ENCODE measurements at regions not wholly inside any gene's neighbourhood (a gene's known extent, or its start where the extent isn't known, plus 50 kb on each side); places are given as distances from the start of the nearest gene placed in this dataset.

- Histone ChIP-seq H3K27me3 (ENCODE audit: low read length) (no peaks in the 10 kb centered on the region), H3K9me2 (replicated peaks; ENCODE audit: low read length) (no peaks in the 10 kb centered on the region), H3K9me3 (ENCODE audit: low read length) (no peaks in the 10 kb centered on the region), H4K20me1 (ENCODE audit: low read length) (no peaks in the 10 kb centered on the region), H3K9ac (ENCODE audit: low read length) (no peak overlapping the region), H3K4me1 (ENCODE audit: insufficient read depth, low read length) (no peaks in the 10 kb centered on the region), H3F3A (ENCODE audit: low read length, unreplicated experiment) (no peaks in the 10 kb centered on the region), H3K79me2 (ENCODE audit: low read length) (no peaks in the 10 kb centered on the region), H3K36me3 (ENCODE audit: low read depth, low read length) (no peaks in the 10 kb centered on the region), H3K4me3 (ENCODE audit: low read length) (no peak overlapping the region), H3K4me2 (ENCODE audit: low read length) (no peak overlapping the region), H2AFZ (ENCODE audit: low read length) (no peak overlapping the region), H3K27ac (ENCODE audit: low read length) (no peak overlapping the region)
- CTCF ChIA-PET = no interaction called here
- intact Hi-C loops (cut with micrococcal nuclease) = no loop called here
- ATAC-seq = no peak
- no peak for TF ChIP-seq EZH2phosphoT487 (IDR thresholded peaks at IDR 0.05; ENCODE audit: borderline replicate concordance, low read length)
- no peak for TF ChIP-seq EZH2 (IDR thresholded peaks at IDR 0.05; ENCODE audit: low read length, unreplicated experiment)
- no peak for TF ChIP-seq CTCF (conservative IDR thresholded peaks at IDR 0.05; ENCODE audit: low read depth, low read length)
- POLR2A ChIA-PET (ENCODE audit: unreplicated experiment) = no interaction called here
- DNase-seq = no peak
- no TSS peak for BruUV-seq (replicated peaks)
Observed at GRCh38 chr4:44912980-44913379, 186.6 kb upstream of the GNPDA2 start.

- Histone ChIP-seq H3K4me2 (ENCODE audit: low read length) (no peak overlapping the region), H3K4me1 (ENCODE audit: insufficient read depth, low read length) (no peaks in the 10 kb centered on the region), H3K79me2 (ENCODE audit: low read length) (no peaks in the 10 kb centered on the region), H3K27me3 (ENCODE audit: low read length) (no peaks in the 10 kb centered on the region), H3K9me2 (replicated peaks; ENCODE audit: low read length) (no peaks in the 10 kb centered on the region), H4K20me1 (ENCODE audit: low read length) (no peaks in the 10 kb centered on the region), H3K36me3 (ENCODE audit: low read depth, low read length) (no peaks in the 10 kb centered on the region), H2AFZ (ENCODE audit: low read length) (no peak overlapping the region), H3K27ac (ENCODE audit: low read length) (no peak overlapping the region), H3F3A (ENCODE audit: low read length, unreplicated experiment) (no peaks in the 10 kb centered on the region), H3K9ac (ENCODE audit: low read length) (no peak overlapping the region), H3K9me3 (ENCODE audit: low read length) (no peaks in the 10 kb centered on the region), H3K4me3 (ENCODE audit: low read length) (no peak overlapping the region)
- ChIA-PET POLR2A (ENCODE audit: unreplicated experiment) (no interaction called here), CTCF (no interaction called here)
- intact Hi-C loops (cut with micrococcal nuclease) = no loop called here
- DNase-seq (no peak), ATAC-seq (no peak)
- no TSS peak for BruUV-seq (replicated peaks)
- TF ChIP-seq EZH2phosphoT487 (IDR thresholded peaks at IDR 0.05; ENCODE audit: borderline replicate concordance, low read length) (no peak), EZH2 (IDR thresholded peaks at IDR 0.05; ENCODE audit: low read length, unreplicated experiment) (no peak), CTCF (conservative IDR thresholded peaks at IDR 0.05; ENCODE audit: low read depth, low read length) (no peak)
Observed at GRCh38 chr4:44908565-44908964, 182.2 kb upstream of the GNPDA2 start.

GRCh38 chr4:44872246-44872645 lies 145.9 kb upstream of the GNPDA2 start:
- Histone ChIP-seq H2AFZ (ENCODE audit: low read length) (no peak overlapping the region), H3K9ac (ENCODE audit: low read length) (no peak overlapping the region), H4K20me1 (ENCODE audit: low read length) (no peaks in the 10 kb centered on the region), H3K9me3 (ENCODE audit: low read length) (no peaks in the 10 kb centered on the region), H3K4me3 (ENCODE audit: low read length) (no peak overlapping the region), H3F3A (ENCODE audit: low read length, unreplicated experiment) (no peaks in the 10 kb centered on the region), H3K4me2 (ENCODE audit: low read length) (no peak overlapping the region), H3K9me2 (replicated peaks; ENCODE audit: low read length) (no peaks in the 10 kb centered on the region), H3K4me1 (ENCODE audit: insufficient read depth, low read length) (no peaks in the 10 kb centered on the region), H3K27ac (ENCODE audit: low read length) (no peak overlapping the region), H3K79me2 (ENCODE audit: low read length) (no peaks in the 10 kb centered on the region), H3K36me3 (ENCODE audit: low read depth, low read length) (no peaks in the 10 kb centered on the region), H3K27me3 (ENCODE audit: low read length) (no peaks in the 10 kb centered on the region)
- TF ChIP-seq CTCF (conservative IDR thresholded peaks at IDR 0.05; ENCODE audit: low read depth, low read length) = no peak
- CTCF ChIA-PET = no interaction called here
- no peak for ATAC-seq
- BruUV-seq (replicated peaks) = no TSS peak
- intact Hi-C loops (cut with micrococcal nuclease) = no loop called here
- POLR2A ChIA-PET (ENCODE audit: unreplicated experiment) = no interaction called here
- DNase-seq = no peak
